GM12878 (cell line): ENCODE measurements at regions not wholly inside any gene's neighbourhood (a gene's known extent, or its start where the extent isn't known, plus 50 kb on each side); places are given as distances from the start of the nearest gene placed in this dataset.

Experiments used
- ATAC-seq: fragments of 200-7000 bp; cut with Tn5 transposase; 3 replicates; pipeline ENCODE4 v1.9.1; 2020; ENCODE audit warnings: mild to moderate bottlenecking, moderate library complexity
- BruUV-seq: library from RNA; stranded (reverse); fragments of 400-500 nt; replicated peaks from 2 replicates; lab custom pipeline; 2021; lab: Mats Ljungman, UMichigan
- CTCF ChIA-PET: fragments of 300-600 bp; sonication (Branson Sonifier 250); formaldehyde crosslinking; extraction: SDS; loops from one replicate; lab custom pipeline; 2021; ENCODE audit warnings: inconsistent platforms; lab: Yijun Ruan, JAX
- POLR2A ChIA-PET: fragments of 350-600 bp; formaldehyde crosslinking; extraction: SDS; loops from one replicate; lab custom pipeline; 2021; ENCODE audit warnings: inconsistent platforms; lab: Charles Lee
- RAD21 ChIA-PET: fragments of 300-600 bp; sonication (Branson Sonifier 250); formaldehyde crosslinking; loops from one replicate; lab custom pipeline; 2023; ENCODE audit warnings: antibody characterized with exemption; ENCODE audit not compliant: unreplicated experiment; lab: Charles Lee
- SMC1A ChIA-PET: fragments of 300-600 bp; sonication (Branson Sonifier 250); formaldehyde crosslinking; loops from one replicate; lab custom pipeline; 2023; ENCODE audit not compliant: unreplicated experiment, uncharacterized antibody; lab: Charles Lee
- DNase-seq: peaks from one replicate; pipeline ENCODE4 v3.0.0-alpha.2; 2011; ENCODE audit warnings: low read depth, low spot score
- FAIRE-seq: peaks from 3 replicates; lab custom pipeline; 2011; peaks lifted over from hg19 to GRCh38; lab: Jason Lieb, UNC
- H2AFZ ChIP-seq: 2 replicates; pipeline ENCODE4 v1.6.0; 2011; ENCODE audit warnings: low read depth, low read length, control low read depth; ENCODE audit not compliant: control insufficient read depth
- H3K27ac ChIP-seq: 2 replicates; pipeline ENCODE4 v1.5.1; 2011; ENCODE audit warnings: control low read depth; ENCODE audit not compliant: control insufficient read depth, insufficient read depth
- H3K27me3 ChIP-seq, 2 experiments: replicated peaks in 1 of 2; 2 replicates each; pipeline versions ENCODE4 v1.6.0 to v1.6.1; 2011; ENCODE audit warnings: low read length in 1 of 2; ENCODE audit not compliant: control insufficient read depth in 2 of 2, insufficient read depth in 2 of 2
- H3K36me3 ChIP-seq, 2 experiments: 2 replicates each; pipeline ENCODE4 v1.5.1; 2011; ENCODE audit warnings: low read length in 1 of 2; ENCODE audit not compliant: control insufficient read depth in 2 of 2, insufficient read depth in 2 of 2
- H3K4me1 ChIP-seq: 2 replicates; pipeline ENCODE4 v1.6.1; 2011; ENCODE audit warnings: mild to moderate bottlenecking, low read length, moderate library complexity, mixed read lengths; ENCODE audit not compliant: control insufficient read depth, insufficient read depth
- H3K4me2 ChIP-seq: 2 replicates; pipeline ENCODE4 v1.6.0; 2011; ENCODE audit warnings: control low read depth; ENCODE audit not compliant: control insufficient read depth, insufficient read depth
- H3K4me3 ChIP-seq: fragments of 200-600 bp; sonication (generic); 2 replicates; pipeline ENCODE4 v1.5.1; 2016
- H3K79me2 ChIP-seq: 2 replicates; pipeline ENCODE4 v1.6.0; 2011; ENCODE audit warnings: low read length; ENCODE audit not compliant: control insufficient read depth, insufficient read depth
- H3K9ac ChIP-seq: 2 replicates; pipeline ENCODE4 v1.8.0; 2011; ENCODE audit warnings: low read length, control low read depth, mixed read lengths; ENCODE audit not compliant: control insufficient read depth, insufficient read depth
- H3K9me3 ChIP-seq: replicated peaks from 3 replicates; pipeline ENCODE4 v1.5.1; 2011; ENCODE audit warnings: mild to moderate bottlenecking, low read length; ENCODE audit not compliant: control insufficient read depth, insufficient read depth
- H4K20me1 ChIP-seq: 2 replicates; pipeline ENCODE4 v1.6.0; 2011; ENCODE audit not compliant: control insufficient read depth, insufficient read depth
- KLF5 ChIP-seq: fragments of 450-650 bp; IDR thresholded peaks from 2 replicates; pipeline ENCODE4 v1.6.1; 2014; ENCODE audit warnings: mild to moderate bottlenecking; ENCODE audit not compliant: partially characterized antibody
- STAT1 ChIP-seq: fragments of 450-650 bp; conservative IDR thresholded peaks from 2 replicates; pipeline ENCODE4 v1.6.1; 2014; ENCODE audit warnings: antibody characterized with exemption, mild to moderate bottlenecking
- WGBS: methylation state at CpG from one replicate; pipeline ENCODE4 v1.1.6; 2016; ENCODE audit warnings: low lambda C conversion rate; ENCODE audit not compliant: insufficient replicate concordance, insufficient coverage; ENCODE audit errors: missing lambda C conversion rate; 5-methylcytosine and 5-hydroxymethylcytosine counted together
- in situ Hi-C: fragments of 300-500 bp; cut with MboI; formaldehyde crosslinking; loops from 9 replicates; pipeline ENCODE4 v1.14.3; 2018; ENCODE audit warnings: mixed read lengths
- intact Hi-C: fragments of 100-400 bp; cut with micrococcal nuclease; formaldehyde crosslinking; loops from one replicate; pipeline ENCODE4 v1.14.2; 2022; ENCODE audit not compliant: unreplicated experiment
- TF ChIP-seq, protein P1 (sequence below): fragments of 150-350 bp; IDR thresholded peaks from 2 replicates; pipeline ENCODE4 v1.6.1; 2014; ENCODE audit warnings: mild to moderate bottlenecking, low read depth, low read length
- TF ChIP-seq, protein P2 (sequence below): IDR thresholded peaks from 2 replicates; pipeline ENCODE4 v1.6.1; 2012; ENCODE audit warnings: low read length, inconsistent platforms
- TF ChIP-seq, protein P3 (sequence below): fragments of 450-650 bp; IDR thresholded peaks from 2 replicates; pipeline ENCODE4 v1.6.1; 2018; ENCODE audit warnings: mild to moderate bottlenecking, low read depth, moderate library complexity; ENCODE audit not compliant: partially characterized antibody

DNA sequence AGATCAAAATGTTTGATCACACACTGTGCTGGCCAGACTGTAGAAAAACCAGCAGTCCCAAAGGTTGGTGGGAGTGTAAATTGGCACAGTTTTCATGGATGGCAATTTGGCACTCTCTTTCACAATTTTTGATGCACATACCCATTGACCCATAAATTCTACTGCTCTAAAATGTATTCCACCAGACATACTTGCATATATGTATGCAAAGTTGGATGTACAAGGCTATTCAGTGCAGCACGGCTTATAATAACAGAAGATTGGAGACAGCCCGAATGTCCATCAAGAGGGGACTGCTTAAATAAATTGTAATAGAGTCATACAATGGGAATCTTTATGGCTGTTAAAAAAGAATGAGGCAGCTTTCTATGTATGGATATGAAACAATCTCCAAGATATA is 101.7 kb upstream of the TOP1 start:
- H3K9me3 ChIP-seq = no peaks in the 10 kb centered on the region
- POLR2A ChIA-PET = no interaction called here
- CTCF ChIA-PET = no interaction called here
- H3K27me3 ChIP-seq = no peaks in the 10 kb centered on the region; a peak in 1 of 4 replicates
- no peak overlapping the region for H3K9ac ChIP-seq
- peaks cover 10% of the 10 kb centered on the region for H3K4me1 ChIP-seq
- no peak overlapping the region for H3K4me2 ChIP-seq
- in situ Hi-C loops = no loop called here
- TF ChIP-seq, protein P1, sequence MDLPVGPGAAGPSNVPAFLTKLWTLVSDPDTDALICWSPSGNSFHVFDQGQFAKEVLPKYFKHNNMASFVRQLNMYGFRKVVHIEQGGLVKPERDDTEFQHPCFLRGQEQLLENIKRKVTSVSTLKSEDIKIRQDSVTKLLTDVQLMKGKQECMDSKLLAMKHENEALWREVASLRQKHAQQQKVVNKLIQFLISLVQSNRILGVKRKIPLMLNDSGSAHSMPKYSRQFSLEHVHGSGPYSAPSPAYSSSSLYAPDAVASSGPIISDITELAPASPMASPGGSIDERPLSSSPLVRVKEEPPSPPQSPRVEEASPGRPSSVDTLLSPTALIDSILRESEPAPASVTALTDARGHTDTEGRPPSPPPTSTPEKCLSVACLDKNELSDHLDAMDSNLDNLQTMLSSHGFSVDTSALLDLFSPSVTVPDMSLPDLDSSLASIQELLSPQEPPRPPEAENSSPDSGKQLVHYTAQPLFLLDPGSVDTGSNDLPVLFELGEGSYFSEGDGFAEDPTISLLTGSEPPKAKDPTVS = no peak
- TF ChIP-seq, protein P2, sequence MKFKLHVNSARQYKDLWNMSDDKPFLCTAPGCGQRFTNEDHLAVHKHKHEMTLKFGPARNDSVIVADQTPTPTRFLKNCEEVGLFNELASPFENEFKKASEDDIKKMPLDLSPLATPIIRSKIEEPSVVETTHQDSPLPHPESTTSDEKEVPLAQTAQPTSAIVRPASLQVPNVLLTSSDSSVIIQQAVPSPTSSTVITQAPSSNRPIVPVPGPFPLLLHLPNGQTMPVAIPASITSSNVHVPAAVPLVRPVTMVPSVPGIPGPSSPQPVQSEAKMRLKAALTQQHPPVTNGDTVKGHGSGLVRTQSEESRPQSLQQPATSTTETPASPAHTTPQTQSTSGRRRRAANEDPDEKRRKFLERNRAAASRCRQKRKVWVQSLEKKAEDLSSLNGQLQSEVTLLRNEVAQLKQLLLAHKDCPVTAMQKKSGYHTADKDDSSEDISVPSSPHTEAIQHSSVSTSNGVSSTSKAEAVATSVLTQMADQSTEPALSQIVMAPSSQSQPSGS = no peak
- TF ChIP-seq KLF5 (no peak), STAT1 (no peak)
- TF ChIP-seq, protein P3, sequence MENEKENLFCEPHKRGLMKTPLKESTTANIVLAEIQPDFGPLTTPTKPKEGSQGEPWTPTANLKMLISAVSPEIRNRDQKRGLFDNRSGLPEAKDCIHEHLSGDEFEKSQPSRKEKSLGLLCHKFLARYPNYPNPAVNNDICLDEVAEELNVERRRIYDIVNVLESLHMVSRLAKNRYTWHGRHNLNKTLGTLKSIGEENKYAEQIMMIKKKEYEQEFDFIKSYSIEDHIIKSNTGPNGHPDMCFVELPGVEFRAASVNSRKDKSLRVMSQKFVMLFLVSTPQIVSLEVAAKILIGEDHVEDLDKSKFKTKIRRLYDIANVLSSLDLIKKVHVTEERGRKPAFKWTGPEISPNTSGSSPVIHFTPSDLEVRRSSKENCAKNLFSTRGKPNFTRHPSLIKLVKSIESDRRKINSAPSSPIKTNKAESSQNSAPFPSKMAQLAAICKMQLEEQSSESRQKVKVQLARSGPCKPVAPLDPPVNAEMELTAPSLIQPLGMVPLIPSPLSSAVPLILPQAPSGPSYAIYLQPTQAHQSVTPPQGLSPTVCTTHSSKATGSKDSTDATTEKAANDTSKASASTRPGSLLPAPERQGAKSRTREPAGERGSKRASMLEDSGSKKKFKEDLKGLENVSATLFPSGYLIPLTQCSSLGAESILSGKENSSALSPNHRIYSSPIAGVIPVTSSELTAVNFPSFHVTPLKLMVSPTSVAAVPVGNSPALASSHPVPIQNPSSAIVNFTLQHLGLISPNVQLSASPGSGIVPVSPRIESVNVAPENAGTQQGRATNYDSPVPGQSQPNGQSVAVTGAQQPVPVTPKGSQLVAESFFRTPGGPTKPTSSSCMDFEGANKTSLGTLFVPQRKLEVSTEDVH = no peak
- intact Hi-C loops = no loop called here
- H3K36me3 ChIP-seq = no peaks in the 10 kb centered on the region
- no TSS peak for BruUV-seq
- ATAC-seq (no peak), FAIRE-seq (no peak), DNase-seq (no peak)
- SMC1A ChIA-PET = no interaction called here
- no peak overlapping the region for H3K27ac ChIP-seq
- no peaks in the 10 kb centered on the region for H4K20me1 ChIP-seq
- no peak overlapping the region for H3K4me3 ChIP-seq
- no peaks in the 10 kb centered on the region for H3K79me2 ChIP-seq
- no peak overlapping the region for H2AFZ ChIP-seq
- RAD21 ChIA-PET = no interaction called here
- 53% methylated on average over 2 of the region's 2 CpGs for WGBS
